CD4-positive, alpha-beta memory T cell (primary cell): ENCODE measurements at regions not wholly inside any gene's neighbourhood (a gene's known extent, or its start where the extent isn't known, plus 50 kb on each side); places are given as distances from the start of the nearest gene placed in this dataset.

Source experiments
- CTCF ChIA-PET: fragments of 350-600 bp; sonication (Branson Sonifier 250); formaldehyde crosslinking; loops from one replicate; lab custom pipeline; 2021; ENCODE audit warnings: inconsistent platforms; ENCODE audit not compliant: partially characterized antibody; lab: Charles Lee
- POLR2A ChIA-PET: fragments of 350-600 bp; sonication (Branson Sonifier 250); formaldehyde crosslinking; loops from one replicate; lab custom pipeline; 2021; ENCODE audit not compliant: partially characterized antibody; lab: Charles Lee
- DNase-seq, 5 donors: peaks; one replicate each; pipeline versions ENCODE4 v3.0.0 to v3.0.0-alpha.2; 2020 to 2022; ENCODE audit warnings: mixed read lengths in 1 of 5
- H3K27ac ChIP-seq: one replicate; pipeline ENCODE4 v1.7.0; 2013; ENCODE audit warnings: low read depth, low read length
- H3K27me3 ChIP-seq: 2 replicates; pipeline ENCODE4 v1.7.0; 2013; ENCODE audit warnings: mild to moderate bottlenecking, low read length, moderate library complexity; ENCODE audit not compliant: insufficient read depth
- H3K36me3 ChIP-seq: 2 replicates; pipeline ENCODE4 v1.7.0; 2013; ENCODE audit warnings: mild to moderate bottlenecking, low read length, moderate library complexity; ENCODE audit not compliant: insufficient read depth
- H3K4me1 ChIP-seq: 2 replicates; pipeline ENCODE4 v1.7.0; 2013; ENCODE audit warnings: mild to moderate bottlenecking, low read length, moderate library complexity; ENCODE audit not compliant: insufficient read depth
- H3K4me3 ChIP-seq, 2 donors: one replicate each; pipeline ENCODE4 v1.7.0; 2013; ENCODE audit warnings: low read length in 2 of 2, mild to moderate bottlenecking in 1 of 2
- H3K9me3 ChIP-seq, 2 donors: one replicate each; pipeline ENCODE4 v1.7.0; 2013; ENCODE audit warnings: low read length in 2 of 2, control low read depth in 1 of 2; ENCODE audit not compliant: control insufficient read depth in 1 of 2
- H3K27ac Mint-ChIP-seq, 7 donors: one replicate each; pipeline ENCODE4 v1.8.0; 2020 to 2021; ENCODE audit warnings: mixed read lengths in 7 of 7, mild to moderate bottlenecking in 6 of 7, inconsistent platforms in 3 of 7, moderate library complexity in 3 of 7
- H3K27me3 Mint-ChIP-seq, 2 donors: one replicate each; pipeline ENCODE4 v1.8.0; 2020 to 2021; ENCODE audit warnings: mixed read lengths in 2 of 2
- H3K36me3 Mint-ChIP-seq, 2 donors: one replicate each; pipeline ENCODE4 v1.8.0; 2020 to 2021; ENCODE audit warnings: mixed read lengths in 2 of 2, inconsistent platforms in 1 of 2, mild to moderate bottlenecking in 1 of 2
- H3K4me1 Mint-ChIP-seq, 4 donors: one replicate each; pipeline ENCODE4 v1.8.0; 2020 to 2021; ENCODE audit warnings: mixed read lengths in 4 of 4, mild to moderate bottlenecking in 1 of 4
- H3K4me3 Mint-ChIP-seq, 8 donors: one replicate each; pipeline ENCODE4 v1.8.0; 2020 to 2021; ENCODE audit warnings: mixed read lengths in 8 of 8, mild to moderate bottlenecking in 7 of 8, moderate library complexity in 6 of 8, inconsistent platforms in 3 of 8
- H3K9me3 Mint-ChIP-seq, 8 donors: one replicate each; pipeline ENCODE4 v1.8.0; 2020 to 2021; ENCODE audit warnings: mixed read lengths in 8 of 8, mild to moderate bottlenecking in 5 of 8, inconsistent platforms in 3 of 8, moderate library complexity in 1 of 8
- intact Hi-C: fragments of 100-400 bp; cut with micrococcal nuclease; formaldehyde crosslinking; loops from one replicate; pipeline ENCODE4 v1.15.1; 2023

DNA sequence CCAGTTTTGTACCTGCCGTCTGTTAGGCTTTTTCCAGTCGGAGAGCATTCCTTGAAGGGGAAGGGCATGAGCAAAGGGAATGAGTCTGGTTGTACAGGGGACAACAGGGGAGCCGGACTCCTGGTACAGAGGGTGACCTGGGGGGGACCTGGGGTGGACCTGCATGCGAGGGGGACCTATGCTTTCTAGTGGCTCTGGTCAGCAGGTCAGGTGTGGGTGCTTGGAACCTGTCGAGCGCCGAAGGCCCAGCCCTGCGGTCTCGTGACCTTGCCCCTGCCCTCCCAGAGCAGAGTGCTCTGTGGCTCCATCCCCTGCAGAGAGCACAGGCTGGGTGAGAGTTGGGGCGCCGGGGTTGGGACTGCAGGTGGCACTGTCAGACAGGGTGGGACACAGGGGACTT lies 96.7 kb upstream of the ASAP2 start:
- no peaks in the 10 kb centered on the region for H3K36me3 Mint-ChIP-seq
- Histone ChIP-seq H3K4me3 (no peak overlapping the region), H3K4me1 (no peaks in the 10 kb centered on the region), H3K27ac (no peak overlapping the region), H3K36me3 (no peaks in the 10 kb centered on the region), H3K27me3 (no peaks in the 10 kb centered on the region), H3K9me3 (no peaks in the 10 kb centered on the region)
- intact Hi-C loops = no loop called here
- ChIA-PET POLR2A (no interaction called here), CTCF (no interaction called here)
- H3K9me3 Mint-ChIP-seq = no peaks in the 10 kb centered on the region
- DNase-seq = no peak
- H3K27me3 Mint-ChIP-seq = peaks cover 2 to 10% of the 10 kb centered on the region in 2 donors
- H3K27ac Mint-ChIP-seq = no peak overlapping the region
- no peaks in the 10 kb centered on the region for H3K4me1 Mint-ChIP-seq
- H3K4me3 Mint-ChIP-seq = no peak overlapping the region

- ChIA-PET POLR2A (no interaction called here), CTCF (no interaction called here)
- Mint-ChIP-seq H3K4me1 (no peaks in the 10 kb centered on the region), H3K27me3 (peaks cover 4 to 10% of the 10 kb centered on the region in 2 donors), H3K27ac (no peak overlapping the region), H3K9me3 (no peaks in the 10 kb centered on the region), H3K4me3 (no peak overlapping the region), H3K36me3 (no peaks in the 10 kb centered on the region)
- DNase-seq = no peak
- H3K4me1 ChIP-seq = no peaks in the 10 kb centered on the region
- H3K4me3 ChIP-seq = no peak overlapping the region
- no peaks in the 10 kb centered on the region for H3K36me3 ChIP-seq
- H3K27ac ChIP-seq = no peak overlapping the region
- intact Hi-C loops = no loop called here
- no peaks in the 10 kb centered on the region for H3K9me3 ChIP-seq
- no peaks in the 10 kb centered on the region for H3K27me3 ChIP-seq
These were observed 98.2 kb upstream of the ASAP2 start for GRCh38 chr2:9108210-9108967.

DNA sequence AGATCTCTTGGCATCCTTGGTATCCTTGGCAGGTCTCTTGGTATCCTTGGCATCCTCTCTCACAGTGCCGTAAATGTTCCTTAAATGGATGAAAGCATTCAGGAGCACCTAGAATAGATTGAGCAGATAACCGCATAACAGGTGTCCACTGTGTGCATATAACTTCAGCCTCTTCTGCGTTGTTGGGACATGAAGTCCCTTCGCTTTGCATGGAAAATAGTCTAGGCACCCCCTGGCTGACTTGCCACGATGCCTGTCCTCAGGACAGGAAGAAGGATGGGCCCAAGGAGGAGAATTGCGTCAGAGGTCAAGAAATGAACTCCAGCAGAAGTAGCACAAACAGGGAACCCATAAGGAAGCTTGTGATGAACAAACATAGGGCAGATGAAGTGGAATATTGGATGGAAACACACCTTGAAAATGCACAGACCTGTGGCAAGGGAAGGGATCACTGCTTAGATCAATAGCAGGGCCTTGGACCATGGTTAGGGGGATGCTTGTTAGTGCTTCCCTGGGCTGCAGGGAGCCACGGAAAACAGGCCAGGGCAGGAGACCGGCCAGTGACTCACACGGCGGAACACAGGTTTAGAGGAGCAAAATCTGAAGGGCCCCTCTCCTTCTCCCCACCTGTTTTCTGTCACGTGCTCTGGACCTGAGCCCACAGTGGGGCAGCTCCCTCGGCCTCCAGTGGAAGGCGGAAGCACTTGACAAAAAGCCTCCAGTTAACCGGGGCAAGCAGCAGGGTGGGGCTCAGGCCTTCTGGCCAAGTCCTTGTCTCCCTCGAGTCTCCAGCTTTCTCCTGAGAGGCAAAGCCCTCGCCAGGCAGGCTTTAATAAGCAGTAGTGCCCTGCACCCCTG lies 99.2 kb upstream of the ASAP2 start:
- Mint-ChIP-seq H3K27me3 (peaks cover 4 to 11% of the 10 kb centered on the region in 2 donors), H3K27ac (no peak overlapping the region), H3K4me1 (no peaks in the 10 kb centered on the region), H3K9me3 (no peaks in the 10 kb centered on the region), H3K4me3 (no peak overlapping the region), H3K36me3 (no peaks in the 10 kb centered on the region)
- no peak overlapping the region for H3K27ac ChIP-seq
- no peak overlapping the region for H3K4me3 ChIP-seq
- no peaks in the 10 kb centered on the region for H3K4me1 ChIP-seq
- intact Hi-C loops = no loop called here
- H3K36me3 ChIP-seq = no peaks in the 10 kb centered on the region
- ChIA-PET POLR2A (no interaction called here), CTCF (no interaction called here)
- no peak for DNase-seq
- no peaks in the 10 kb centered on the region for H3K27me3 ChIP-seq
- no peaks in the 10 kb centered on the region for H3K9me3 ChIP-seq

DNA sequence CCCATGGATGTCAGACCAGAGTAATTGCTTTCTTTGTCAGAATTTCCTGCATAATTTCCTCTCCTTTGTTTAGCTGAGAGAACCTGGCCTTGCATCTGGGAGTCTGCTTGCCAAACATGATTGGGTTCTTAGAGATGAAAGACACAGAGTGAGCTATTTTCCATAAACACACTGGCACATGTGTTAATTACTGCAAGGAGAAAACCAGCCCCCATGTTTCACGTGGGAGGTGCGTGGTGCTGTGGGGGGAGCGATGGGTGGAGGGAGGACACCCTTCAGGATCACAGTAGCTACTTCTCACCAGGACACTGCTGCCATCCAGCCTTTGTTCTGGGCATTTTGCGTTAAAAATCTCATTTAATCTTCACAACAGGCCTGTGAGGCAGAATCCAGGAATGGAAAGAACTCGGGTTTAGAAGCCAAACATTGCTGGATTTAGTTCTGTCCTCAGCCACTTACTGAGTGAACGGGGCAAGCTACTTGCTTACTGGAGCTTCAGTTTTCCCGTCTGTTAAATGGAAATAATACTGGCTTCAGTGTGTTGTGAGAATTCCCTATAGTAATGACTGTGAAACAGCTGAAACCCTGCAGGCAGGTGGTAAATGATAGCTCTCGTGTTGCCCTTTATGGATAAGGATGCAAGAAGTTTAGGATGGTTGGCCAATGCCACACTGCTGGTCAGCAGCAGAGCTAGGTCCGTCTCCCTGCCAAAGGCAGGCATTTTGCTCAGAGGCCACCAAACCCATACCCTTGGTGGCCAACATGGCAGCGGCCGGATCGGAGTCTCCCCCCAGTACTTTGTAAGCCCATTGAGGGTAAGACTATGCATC lies 100.1 kb upstream of the ASAP2 start:
- no peaks in the 10 kb centered on the region for H3K9me3 ChIP-seq

GRCh38 chr2:9105601-9106337 lies 100.8 kb upstream of the ASAP2 start:
- ChIA-PET CTCF (no interaction called here), POLR2A (no interaction called here)
- H3K36me3 ChIP-seq = no peaks in the 10 kb centered on the region
- no peak overlapping the region for H3K4me3 ChIP-seq
- no peak for DNase-seq
- H3K36me3 Mint-ChIP-seq = no peaks in the 10 kb centered on the region
- no peaks in the 10 kb centered on the region for H3K27me3 ChIP-seq
- intact Hi-C loops = no loop called here
- no peak overlapping the region for H3K4me3 Mint-ChIP-seq
- H3K9me3 Mint-ChIP-seq = no peaks in the 10 kb centered on the region
- peak overlapping the region in 1 of 7 donors; percentile 51 for H3K27ac Mint-ChIP-seq
- H3K4me1 ChIP-seq = no peaks in the 10 kb centered on the region
- no peaks in the 10 kb centered on the region for H3K9me3 ChIP-seq
- no peak overlapping the region for H3K27ac ChIP-seq
- peaks cover 4 to 8% of the 10 kb centered on the region in 2 donors for H3K27me3 Mint-ChIP-seq
- H3K4me1 Mint-ChIP-seq = no peaks in the 10 kb centered on the region

More for the DNA sequence above, 100.1 kb upstream of the ASAP2 start:
- ChIA-PET CTCF (no interaction called here), POLR2A (no interaction called here)
- H3K27me3 ChIP-seq = no peaks in the 10 kb centered on the region
- H3K27me3 Mint-ChIP-seq = peaks cover 4 to 8% of the 10 kb centered on the region in 2 donors
- H3K4me1 Mint-ChIP-seq = no peaks in the 10 kb centered on the region
- no peak overlapping the region for H3K4me3 ChIP-seq
- no peaks in the 10 kb centered on the region for H3K4me1 ChIP-seq
- intact Hi-C loops = no loop called here
- no peaks in the 10 kb centered on the region for H3K36me3 ChIP-seq
- no peak overlapping the region for H3K27ac ChIP-seq
- H3K9me3 Mint-ChIP-seq = no peaks in the 10 kb centered on the region
- no peak overlapping the region for H3K27ac Mint-ChIP-seq
- no peak overlapping the region for H3K4me3 Mint-ChIP-seq
- no peak for DNase-seq
- H3K36me3 Mint-ChIP-seq = no peaks in the 10 kb centered on the region

GRCh38 chr2:9103663-9104277 lies 100.3 kb upstream of the MBOAT2 start:
- H3K27me3 ChIP-seq = no peaks in the 10 kb centered on the region
- ChIA-PET CTCF (no interaction called here), POLR2A (no interaction called here)
- H3K27ac Mint-ChIP-seq = no peak overlapping the region
- peaks cover 0 to 8% (median 6%) of the 10 kb centered on the region in 4 donors for H3K4me1 Mint-ChIP-seq
- H3K4me3 Mint-ChIP-seq = no peak overlapping the region
- no peaks in the 10 kb centered on the region for H3K36me3 Mint-ChIP-seq
- H3K36me3 ChIP-seq = no peaks in the 10 kb centered on the region
- H3K4me1 ChIP-seq = peaks cover 6% of the 10 kb centered on the region
- no peak overlapping the region for H3K27ac ChIP-seq
- H3K27me3 Mint-ChIP-seq = peaks cover 6 to 13% of the 10 kb centered on the region in 2 donors
- H3K9me3 ChIP-seq = no peaks in the 10 kb centered on the region
- intact Hi-C loops = no loop called here
- no peak overlapping the region for H3K4me3 ChIP-seq
- DNase-seq = no peak
- H3K9me3 Mint-ChIP-seq = no peaks in the 10 kb centered on the region
